GM12878 (cell line): ENCODE measurements at regions not wholly inside any gene's neighbourhood (a gene's known extent, or its start where the extent isn't known, plus 50 kb on each side); places are given as distances from the start of the nearest gene placed in this dataset.
"Not testable (repeated sequence)": the region's sequence is repeated elsewhere in the genome, so short reads cannot be mapped to it uniquely, and the experiment has no call there.

Experiments used
- ATAC-seq: fragments of 200-7000 bp; cut with Tn5 transposase; 3 replicates; pipeline ENCODE4 v1.9.1; 2020; ENCODE audit warnings: mild to moderate bottlenecking, moderate library complexity
- BruUV-seq: library from RNA; stranded (reverse); fragments of 400-500 nt; replicated peaks from 2 replicates; lab custom pipeline; 2021; lab: Mats Ljungman, UMichigan
- CTCF ChIA-PET: fragments of 300-600 bp; sonication (Branson Sonifier 250); formaldehyde crosslinking; extraction: SDS; loops from one replicate; lab custom pipeline; 2021; ENCODE audit warnings: inconsistent platforms; lab: Yijun Ruan, JAX
- POLR2A ChIA-PET: fragments of 350-600 bp; formaldehyde crosslinking; extraction: SDS; loops from one replicate; lab custom pipeline; 2021; ENCODE audit warnings: inconsistent platforms; lab: Charles Lee
- RAD21 ChIA-PET: fragments of 300-600 bp; sonication (Branson Sonifier 250); formaldehyde crosslinking; loops from one replicate; lab custom pipeline; 2023; ENCODE audit warnings: antibody characterized with exemption; ENCODE audit not compliant: unreplicated experiment; lab: Charles Lee
- SMC1A ChIA-PET: fragments of 300-600 bp; sonication (Branson Sonifier 250); formaldehyde crosslinking; loops from one replicate; lab custom pipeline; 2023; ENCODE audit not compliant: unreplicated experiment, uncharacterized antibody; lab: Charles Lee
- DNase-seq: peaks from one replicate; pipeline ENCODE4 v3.0.0-alpha.2; 2011; ENCODE audit warnings: low read depth, low spot score
- FAIRE-seq: peaks from 3 replicates; lab custom pipeline; 2011; peaks lifted over from hg19 to GRCh38; lab: Jason Lieb, UNC
- H2AFZ ChIP-seq: 2 replicates; pipeline ENCODE4 v1.6.0; 2011; ENCODE audit warnings: low read depth, low read length, control low read depth; ENCODE audit not compliant: control insufficient read depth
- H3K27ac ChIP-seq: 2 replicates; pipeline ENCODE4 v1.5.1; 2011; ENCODE audit warnings: control low read depth; ENCODE audit not compliant: control insufficient read depth, insufficient read depth
- H3K27me3 ChIP-seq, 2 experiments: replicated peaks in 1 of 2; 2 replicates each; pipeline versions ENCODE4 v1.6.0 to v1.6.1; 2011; ENCODE audit warnings: low read length in 1 of 2; ENCODE audit not compliant: control insufficient read depth in 2 of 2, insufficient read depth in 2 of 2
- H3K36me3 ChIP-seq, 2 experiments: 2 replicates each; pipeline ENCODE4 v1.5.1; 2011; ENCODE audit warnings: low read length in 1 of 2; ENCODE audit not compliant: control insufficient read depth in 2 of 2, insufficient read depth in 2 of 2
- H3K4me1 ChIP-seq: 2 replicates; pipeline ENCODE4 v1.6.1; 2011; ENCODE audit warnings: mild to moderate bottlenecking, low read length, moderate library complexity, mixed read lengths; ENCODE audit not compliant: control insufficient read depth, insufficient read depth
- H3K4me2 ChIP-seq: 2 replicates; pipeline ENCODE4 v1.6.0; 2011; ENCODE audit warnings: control low read depth; ENCODE audit not compliant: control insufficient read depth, insufficient read depth
- H3K4me3 ChIP-seq: fragments of 200-600 bp; sonication (generic); 2 replicates; pipeline ENCODE4 v1.5.1; 2016
- H3K79me2 ChIP-seq: 2 replicates; pipeline ENCODE4 v1.6.0; 2011; ENCODE audit warnings: low read length; ENCODE audit not compliant: control insufficient read depth, insufficient read depth
- H3K9ac ChIP-seq: 2 replicates; pipeline ENCODE4 v1.8.0; 2011; ENCODE audit warnings: low read length, control low read depth, mixed read lengths; ENCODE audit not compliant: control insufficient read depth, insufficient read depth
- H3K9me3 ChIP-seq: replicated peaks from 3 replicates; pipeline ENCODE4 v1.5.1; 2011; ENCODE audit warnings: mild to moderate bottlenecking, low read length; ENCODE audit not compliant: control insufficient read depth, insufficient read depth
- H4K20me1 ChIP-seq: 2 replicates; pipeline ENCODE4 v1.6.0; 2011; ENCODE audit not compliant: control insufficient read depth, insufficient read depth
- WGBS: methylation state at CpG from one replicate; pipeline ENCODE4 v1.1.6; 2016; ENCODE audit warnings: low lambda C conversion rate; ENCODE audit not compliant: insufficient replicate concordance, insufficient coverage; ENCODE audit errors: missing lambda C conversion rate; 5-methylcytosine and 5-hydroxymethylcytosine counted together
- in situ Hi-C: fragments of 300-500 bp; cut with MboI; formaldehyde crosslinking; loops from 9 replicates; pipeline ENCODE4 v1.14.3; 2018; ENCODE audit warnings: mixed read lengths
- intact Hi-C: fragments of 100-400 bp; cut with micrococcal nuclease; formaldehyde crosslinking; loops from one replicate; pipeline ENCODE4 v1.14.2; 2022; ENCODE audit not compliant: unreplicated experiment

GRCh38 chr2:172264820-172265219 is 162.1 kb upstream of the DLX2 start:
- in situ Hi-C loops, H3K79me2 ChIP-seq, CTCF ChIA-PET, intact Hi-C loops, SMC1A ChIA-PET, H3K4me1 ChIP-seq, H3K9ac ChIP-seq, POLR2A ChIA-PET, H3K4me2 ChIP-seq, RAD21 ChIA-PET, H4K20me1 ChIP-seq, H3K9me3 ChIP-seq, DNase-seq, BruUV-seq, H3K27me3 ChIP-seq, H2AFZ ChIP-seq, H3K4me3 ChIP-seq, FAIRE-seq, H3K27ac ChIP-seq, H3K36me3 ChIP-seq, ATAC-seq: not testable (repeated sequence)
- 40% methylated on average over 2 of the region's 2 CpGs for WGBS

- ATAC-seq, H3K9me3 ChIP-seq, DNase-seq, H3K27ac ChIP-seq, H3K4me1 ChIP-seq, SMC1A ChIA-PET, RAD21 ChIA-PET, BruUV-seq, H3K79me2 ChIP-seq, H2AFZ ChIP-seq, H3K4me3 ChIP-seq, intact Hi-C loops, in situ Hi-C loops, H3K27me3 ChIP-seq, FAIRE-seq, H3K4me2 ChIP-seq, POLR2A ChIA-PET, H3K9ac ChIP-seq, H4K20me1 ChIP-seq, CTCF ChIA-PET, H3K36me3 ChIP-seq: not testable (repeated sequence)
- WGBS, result 42% methylated on average over 7 of the region's 7 CpGs
Observed at GRCh38 chr2:172269507-172270244, 157.7 kb upstream of the ITGA6 start.
